IMR-90 (cell line): ENCODE measurements at regions not wholly inside any gene's neighbourhood (a gene's known extent, or its start where the extent isn't known, plus 50 kb on each side); places are given as distances from the start of the nearest gene placed in this dataset.

Source experiments
- ATAC-seq: fragments of 200-7000 bp; cut with Tn5 transposase; 2 replicates; pipeline ENCODE4 v1.9.1; 2020; ENCODE audit warnings: low read depth, mild to moderate bottlenecking, moderate library complexity
- BruUV-seq: library from RNA; stranded (reverse); fragments of 400-500 nt; replicated peaks from 2 replicates; lab custom pipeline; 2021; lab: Mats Ljungman, UMichigan
- CTCF ChIA-PET: fragments of 300-600 bp; formaldehyde crosslinking; extraction: SDS; loops from one replicate; lab custom pipeline; 2021; ENCODE audit warnings: antibody characterized with exemption; lab: Yijun Ruan, JAX
- POLR2A ChIA-PET: fragments of 300-600 bp; sonication (Branson Sonifier 250); formaldehyde crosslinking; loops from one replicate; lab custom pipeline; 2022; ENCODE audit warnings: antibody characterized with exemption; ENCODE audit not compliant: unreplicated experiment; lab: Charles Lee
- DNase-seq: peaks from one replicate; pipeline ENCODE4 v3.0.0; 2013
- H2AFZ ChIP-seq: replicated peaks from 2 replicates; pipeline ENCODE3; 2013; ENCODE audit warnings: low read length, mild to moderate bottlenecking; ENCODE audit not compliant: poor library complexity
- H2AK5ac ChIP-seq: 2 replicates; pipeline ENCODE4 v1.6.1; 2013; ENCODE audit warnings: low read depth, low read length, inconsistent platforms
- H2AK9ac ChIP-seq: replicated peaks from 2 replicates; pipeline ENCODE3; 2013; ENCODE audit warnings: mild to moderate bottlenecking, low read depth, low read length, moderate library complexity; ENCODE audit not compliant: poor library complexity
- H2BK120ac ChIP-seq: 2 replicates; pipeline ENCODE4 v1.6.1; 2013; ENCODE audit warnings: low read depth, low read length, inconsistent platforms
- H2BK15ac ChIP-seq: 3 replicates; pipeline ENCODE4 v1.6.1; 2013; ENCODE audit warnings: low read depth, low read length, inconsistent platforms
- H2BK20ac ChIP-seq: 2 replicates; pipeline ENCODE4 v1.6.1; 2013; ENCODE audit warnings: low read depth, mild to moderate bottlenecking, inconsistent platforms, low read length, moderate library complexity
- H2BK5ac ChIP-seq: 2 replicates; pipeline ENCODE4 v1.6.1; 2013; ENCODE audit warnings: mild to moderate bottlenecking, low read depth, low read length, inconsistent platforms; ENCODE audit not compliant: poor library complexity, severe bottlenecking
- H3K14ac ChIP-seq: replicated peaks from 2 replicates; pipeline ENCODE4 v1.6.1; 2013; ENCODE audit warnings: low read depth, low read length, inconsistent platforms
- H3K18ac ChIP-seq: 2 replicates; pipeline ENCODE4 v1.6.1; 2013; ENCODE audit warnings: low read depth, low read length, control low read depth
- H3K23ac ChIP-seq: 2 replicates; pipeline ENCODE4 v1.6.1; 2013; ENCODE audit warnings: low read depth, low read length, inconsistent platforms
- H3K27ac ChIP-seq: 2 replicates; pipeline ENCODE4 v1.5.1; 2013; ENCODE audit warnings: mild to moderate bottlenecking, control low read depth, low read length; ENCODE audit not compliant: insufficient read depth
- H3K27me3 ChIP-seq: 2 replicates; pipeline ENCODE4 v1.6.1; 2013; ENCODE audit warnings: low read length; ENCODE audit not compliant: control insufficient read depth, insufficient read depth
- H3K36me3 ChIP-seq: 2 replicates; pipeline ENCODE4 v1.6.1; 2013; ENCODE audit warnings: low read length, mixed read lengths; ENCODE audit not compliant: control insufficient read depth, insufficient read depth
- H3K4ac ChIP-seq: 2 replicates; pipeline ENCODE4 v1.6.1; 2013; ENCODE audit warnings: low read depth, low read length, inconsistent platforms
- H3K4me1 ChIP-seq: 2 replicates; pipeline ENCODE4 v1.6.1; 2013; ENCODE audit warnings: low read length, mixed read lengths; ENCODE audit not compliant: control insufficient read depth, insufficient read depth
- H3K4me2 ChIP-seq: 2 replicates; pipeline ENCODE4 v1.6.1; 2013; ENCODE audit warnings: low read depth, mild to moderate bottlenecking, control low read depth, low read length, moderate library complexity
- H3K4me3 ChIP-seq: 2 replicates; pipeline ENCODE4 v1.5.1; 2013; ENCODE audit warnings: low read depth, mild to moderate bottlenecking, control low read depth, low read length, moderate library complexity; ENCODE audit not compliant: insufficient read depth
- H3K56ac ChIP-seq: 2 replicates; pipeline ENCODE4 v1.6.1; 2013; ENCODE audit warnings: low read length, inconsistent platforms; ENCODE audit not compliant: insufficient read depth; ENCODE audit errors: extremely low read depth
- H3K79me1 ChIP-seq, 2 experiments: 2 replicates each; pipeline ENCODE4 v1.6.1; 2013; ENCODE audit warnings: low read length in 2 of 2, inconsistent platforms in 1 of 2, low read depth in 1 of 2
- H3K9ac ChIP-seq: 2 replicates; pipeline ENCODE4 v1.6.1; 2013; ENCODE audit warnings: low read depth, low read length, control low read depth
- H3K9me1 ChIP-seq: 2 replicates; pipeline ENCODE4 v1.6.1; 2013; ENCODE audit warnings: low read length, inconsistent platforms; ENCODE audit not compliant: insufficient read depth
- H3K9me3 ChIP-seq: 2 replicates; pipeline ENCODE4 v1.6.1; 2013; ENCODE audit warnings: low read length; ENCODE audit not compliant: control insufficient read depth, insufficient read depth
- H4K20me1 ChIP-seq: 2 replicates; pipeline ENCODE4 v1.6.1; 2013; ENCODE audit warnings: low read length, inconsistent platforms; ENCODE audit not compliant: insufficient read depth
- H4K5ac ChIP-seq: 2 replicates; pipeline ENCODE4 v1.6.1; 2013; ENCODE audit warnings: mild to moderate bottlenecking, low read depth, low read length, control low read depth
- H4K8ac ChIP-seq, 2 experiments: 2 replicates each; pipeline ENCODE4 v1.6.1; 2013; ENCODE audit warnings: low read depth in 2 of 2, low read length in 2 of 2, control low read depth in 1 of 2, inconsistent platforms in 1 of 2
- H4K91ac ChIP-seq: 2 replicates; pipeline ENCODE4 v1.6.1; 2013; ENCODE audit warnings: low read depth, low read length, inconsistent platforms; ENCODE audit not compliant: insufficient read depth
- BHLHE40 ChIP-seq: fragments of 150-350 bp; IDR thresholded peaks from 2 replicates; pipeline ENCODE4 v1.6.1; 2016; ENCODE audit warnings: mild to moderate bottlenecking, low read depth, low read length
- CEBPB ChIP-seq: IDR thresholded peaks from 2 replicates; pipeline ENCODE4 v1.6.1; 2012; ENCODE audit warnings: low read depth, low read length, improper control_type of control experiment
- CHD1 ChIP-seq: IDR thresholded peaks from 2 replicates; pipeline ENCODE4 v1.6.1; 2012; ENCODE audit warnings: low read depth, low read length, improper control_type of control experiment
- FOS ChIP-seq: fragments of 150-350 bp; IDR thresholded peaks from 2 replicates; pipeline ENCODE4 v1.6.1; 2016; ENCODE audit warnings: low read depth, low read length
- MAFK ChIP-seq: IDR thresholded peaks from 2 replicates; pipeline ENCODE4 v1.6.1; 2012; ENCODE audit warnings: low read depth, low read length, improper control_type of control experiment
- MAZ ChIP-seq: IDR thresholded peaks from 2 replicates; pipeline ENCODE4 v1.6.1; 2012; ENCODE audit warnings: low read depth, mild to moderate bottlenecking, low read length, improper control_type of control experiment, moderate library complexity, borderline replicate concordance
- MXI1 ChIP-seq: IDR thresholded peaks from 2 replicates; pipeline ENCODE4 v1.6.1; 2012; ENCODE audit warnings: low read depth, mild to moderate bottlenecking, low read length, moderate library complexity, borderline replicate concordance
- RAD21 ChIP-seq: IDR thresholded peaks from 2 replicates; pipeline ENCODE4 v1.6.1; 2012; ENCODE audit warnings: low read length, improper control_type of control experiment
- RFX5 ChIP-seq: IDR thresholded peaks from 2 replicates; pipeline ENCODE4 v1.8.0; 2012; ENCODE audit warnings: low read depth, mild to moderate bottlenecking, low read length, moderate library complexity
- dilution Hi-C: fragments of 300-500 bp; cut with HindIII; formaldehyde crosslinking; loops from one replicate; pipeline ENCODE4 v1.14.3; 2018; ENCODE audit warnings: low sequenced_read_pairs; ENCODE audit not compliant: unreplicated experiment
- in situ Hi-C: fragments of 300-500 bp; cut with MboI; formaldehyde crosslinking; loops from 3 replicates; pipeline ENCODE4 v1.14.3; 2019; ENCODE audit warnings: low sequenced_read_pairs, inconsistent platforms, mixed read lengths
- intact Hi-C: fragments of 100-400 bp; cut with micrococcal nuclease; formaldehyde crosslinking; loops from 2 replicates; pipeline ENCODE4 v1.10.0; 2022
- TF ChIP-seq, protein P1 (sequence below): fragments of 150-350 bp; IDR thresholded peaks from 2 replicates; pipeline ENCODE4 v1.6.1; 2017; ENCODE audit warnings: mild to moderate bottlenecking, antibody characterized with exemption, low read length, low read depth

DNA sequence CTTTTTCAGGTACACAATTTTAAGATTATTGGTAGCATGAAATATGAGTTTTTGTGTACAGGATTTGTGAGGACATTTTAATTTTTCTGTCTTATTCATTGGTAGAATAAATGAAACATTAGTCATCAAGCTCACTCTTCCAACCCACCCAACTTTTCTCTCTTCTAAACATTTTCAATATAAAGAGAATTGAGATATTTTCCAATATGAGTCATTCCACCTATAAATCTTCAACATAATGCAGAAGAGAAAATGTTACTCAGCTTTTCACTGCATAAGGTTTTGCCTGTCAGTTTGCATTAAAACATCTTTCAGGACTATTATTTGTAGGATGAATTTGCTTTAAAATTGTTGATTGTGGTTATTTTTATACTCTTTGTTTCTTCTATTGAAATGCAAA is 330.7 kb downstream of the PCDH20 start:
- Histone ChIP-seq H3K9ac (no peak overlapping the region), H4K5ac (no peak overlapping the region), H2AK5ac (no peak overlapping the region), H3K9me3 (peaks cover 4% of the 10 kb centered on the region; the same call in 1 of the 2 replicates), H3K56ac (no peak overlapping the region), H4K8ac (no peak overlapping the region), H2AK9ac (no peak overlapping the region), H3K23ac (no peak overlapping the region), H4K20me1 (no peaks in the 10 kb centered on the region), H3K27ac (no peak overlapping the region), H2BK20ac (no peak overlapping the region), H3K9me1 (no peaks in the 10 kb centered on the region), H3K27me3 (no peaks in the 10 kb centered on the region), H4K91ac (no peak overlapping the region), H3K4me1 (no peaks in the 10 kb centered on the region), H2BK5ac (no peak overlapping the region), H3K4ac (no peak overlapping the region), H2AFZ (no peak overlapping the region), H3K36me3 (no peaks in the 10 kb centered on the region), H2BK15ac (no peak overlapping the region), H3K4me2 (no peak overlapping the region), H3K14ac (no peak overlapping the region), H3K18ac (no peak overlapping the region), H3K79me1 (no peaks in the 10 kb centered on the region), H3K4me3 (no peak overlapping the region), H2BK120ac (no peak overlapping the region)
- BruUV-seq = no TSS peak
- in situ Hi-C loops = no loop called here
- intact Hi-C loops = no loop called here
- CTCF ChIA-PET = no interaction called here
- no peak for TF ChIP-seq RAD21
- no peak for TF ChIP-seq RFX5
- no peak for TF ChIP-seq MAFK
- no peak for TF ChIP-seq BHLHE40
- TF ChIP-seq FOS = no peak
- TF ChIP-seq, protein P1, sequence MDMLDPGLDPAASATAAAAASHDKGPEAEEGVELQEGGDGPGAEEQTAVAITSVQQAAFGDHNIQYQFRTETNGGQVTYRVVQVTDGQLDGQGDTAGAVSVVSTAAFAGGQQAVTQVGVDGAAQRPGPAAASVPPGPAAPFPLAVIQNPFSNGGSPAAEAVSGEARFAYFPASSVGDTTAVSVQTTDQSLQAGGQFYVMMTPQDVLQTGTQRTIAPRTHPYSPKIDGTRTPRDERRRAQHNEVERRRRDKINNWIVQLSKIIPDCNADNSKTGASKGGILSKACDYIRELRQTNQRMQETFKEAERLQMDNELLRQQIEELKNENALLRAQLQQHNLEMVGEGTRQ = no peak
- no peak for TF ChIP-seq MXI1
- no peak for TF ChIP-seq MAZ
- no peak for TF ChIP-seq CHD1
- no peak for TF ChIP-seq CEBPB
- dilution Hi-C loops = no loop called here
- no peak for ATAC-seq
- DNase-seq = peak; percentile 27
- POLR2A ChIA-PET = no interaction called here
